Right lobe of liver (tissue), 6 donors: ENCODE measurements at regions not wholly inside any gene's neighbourhood (a gene's known extent, or its start where the extent isn't known, plus 50 kb on each side); places are given as distances from the start of the nearest gene placed in this dataset.

Experiments used
- ATAC-seq, 4 donors: fragments of 200-7000 bp; cut with Tn5 transposase; one replicate each; pipeline ENCODE4 v1.9.1; 2020; ENCODE audit warnings: mild to moderate bottlenecking in 4 of 4, moderate library complexity in 4 of 4
- DNase-seq, 3 donors: peaks; one replicate each; pipeline ENCODE4 v3.0.0-alpha.2; 2020
- H3K27ac ChIP-seq, 3 donors: fragments of 200-600 bp; one replicate each; pipeline ENCODE4 v1.8.0; 2022
- H3K27me3 ChIP-seq, 2 donors: fragments of 200-600 bp; one replicate each; pipeline ENCODE4 v1.8.0; 2022
- H3K36me3 ChIP-seq, 4 donors: fragments of 200-600 bp; sonication (generic) in 1 of 4; one replicate each; pipeline versions ENCODE4 v1.5.1 to v1.8.0; 2017 to 2022; ENCODE audit warnings: control low read depth in 1 of 4
- H3K4me1 ChIP-seq, 4 donors: fragments of 200-600 bp; sonication (generic) in 1 of 4; one replicate each; pipeline versions ENCODE4 v1.5.1 to v1.8.0; 2017 to 2022; ENCODE audit warnings: control low read depth in 1 of 4
- H3K4me3 ChIP-seq, 3 donors: fragments of 200-600 bp; one replicate each; pipeline ENCODE4 v1.8.0; 2022
- H3K9me3 ChIP-seq, 4 donors: fragments of 200-600 bp; sonication (generic) in 1 of 4; one replicate each; pipeline versions ENCODE4 v1.5.1 to v1.8.0; 2017 to 2022; ENCODE audit warnings: control low read depth in 1 of 4
- CTCF ChIP-seq, 4 donors: fragments of 200-600 bp in 3 of 4; fragments of 450-650 bp in 1 of 4; IDR thresholded peaks; one replicate each; pipeline versions ENCODE4 v1.5.1 to v1.8.0; 2016 to 2022; ENCODE audit warnings: antibody characterized with exemption in 4 of 4, mild to moderate bottlenecking in 2 of 4
- POLR2A ChIP-seq: fragments of 450-650 bp; IDR thresholded peaks from one replicate; pipeline ENCODE4 v1.6.1; 2017; ENCODE audit warnings: antibody characterized with exemption, mild to moderate bottlenecking
- WGBS: methylation state at CpG from one replicate; pipeline ENCODE4 v1.1.6; 2018; ENCODE audit warnings: low coverage, low lambda C conversion rate; ENCODE audit not compliant: insufficient coverage; ENCODE audit errors: missing lambda C conversion rate; 5-methylcytosine and 5-hydroxymethylcytosine counted together
- intact Hi-C, 2 donors: fragments of 100-400 bp; cut with DNase I; formaldehyde crosslinking; loops; one replicate each; pipeline versions ENCODE4 v1.11.2 to v1.14.1; 2022
- donor health status: DM: no; HTN: yes; CAD: no.
- donor health status: DM: no; HTN: no; CAD: no.
- donor health status: DM: no; HTN: no; CAD: no.
- donor health status: DM: no; HTN: yes; CAD: no.
- donor health status: DM: no; HTN: yes; CAD: no.

- intact Hi-C loops: no loop called here
- Histone ChIP-seq H3K9me3 (no peaks in the 10 kb centered on the region), H3K27me3 (no peaks in the 10 kb centered on the region), H3K27ac (no peak overlapping the region), H3K4me1 (no peaks in the 10 kb centered on the region), H3K4me3 (no peak overlapping the region), H3K36me3 (no peaks in the 10 kb centered on the region)
- DNase-seq (peak in 1 of 3 donors; percentile 71), ATAC-seq (peak; percentile 83 to 94 (median 90))
- TF ChIP-seq POLR2A (no peak), CTCF (IDR thresholded peaks at IDR 0.05) (peak; percentile 53 to 74 (median 72))
- WGBS: 29% methylated on average over 7 of the region's 7 CpGs
Observed at GRCh38 chr6:25017932-25018567, 82.3 kb upstream of the RIPOR2 start.

DNA sequence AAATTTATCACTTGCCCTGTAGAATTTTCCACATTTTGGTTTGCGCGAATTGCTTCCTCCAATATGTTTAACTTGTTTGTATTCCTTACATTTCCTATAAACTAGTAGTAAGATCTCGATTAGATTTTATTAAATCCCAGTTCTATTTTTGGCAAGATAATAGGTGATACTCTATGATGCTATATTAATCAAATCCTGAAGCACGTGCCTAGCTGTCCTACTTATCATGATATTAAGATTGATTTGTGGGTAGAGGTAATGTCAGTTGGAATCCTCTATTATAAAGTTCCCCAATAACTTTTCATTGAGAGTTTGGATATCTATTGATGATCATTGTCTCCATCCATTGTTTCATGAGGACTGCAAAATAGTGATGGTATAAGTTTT, 82.8 kb upstream of the RIPOR2 start:
- ATAC-seq (no peak), DNase-seq (no peak)
- Histone ChIP-seq H3K4me1 (no peaks in the 10 kb centered on the region), H3K36me3 (no peaks in the 10 kb centered on the region), H3K4me3 (no peak overlapping the region), H3K27me3 (no peaks in the 10 kb centered on the region), H3K27ac (no peak overlapping the region), H3K9me3 (no peaks in the 10 kb centered on the region)
- intact Hi-C loops: no loop called here
- no peak for TF ChIP-seq POLR2A
- TF ChIP-seq CTCF (IDR thresholded peaks at IDR 0.05): no peak
- 64% methylated on average over 4 of the region's 4 CpGs for WGBS

- no peak for TF ChIP-seq POLR2A
- TF ChIP-seq CTCF (IDR thresholded peaks at IDR 0.05): no peak
- Histone ChIP-seq H3K4me1 (no peaks in the 10 kb centered on the region), H3K36me3 (no peaks in the 10 kb centered on the region), H3K27me3 (no peaks in the 10 kb centered on the region), H3K4me3 (no peak overlapping the region), H3K9me3 (no peaks in the 10 kb centered on the region), H3K27ac (no peak overlapping the region)
- ATAC-seq (no peak), DNase-seq (no peak)
- intact Hi-C loops: no loop called here
- WGBS: 72% methylated on average over 3 of the region's 3 CpGs
Observed at GRCh38 chr6:25022140-25022553, 86.4 kb upstream of the RIPOR2 start.

DNA sequence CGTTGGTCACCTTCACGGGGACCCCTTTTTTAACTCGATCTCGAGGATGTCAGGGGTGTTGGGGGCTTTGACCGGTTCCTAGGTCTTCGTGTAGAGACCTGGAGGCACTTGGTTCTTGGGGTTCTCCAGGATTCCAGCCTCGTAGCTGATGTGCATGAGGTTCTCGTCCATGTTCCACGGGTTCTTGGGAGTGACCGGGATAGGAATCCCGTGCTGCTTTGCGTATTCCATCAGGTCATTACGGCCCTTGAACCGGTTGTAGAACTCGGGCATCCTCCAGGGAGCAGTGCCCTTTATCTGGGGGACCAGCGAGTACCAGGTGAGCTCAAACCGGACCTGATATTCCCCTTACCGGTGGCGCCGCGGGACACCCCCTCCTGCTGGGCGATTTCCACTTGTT, 88.0 kb upstream of the RIPOR2 start:
- no CpG with 5 or more reads among the region's 22 CpGs for WGBS
- H3K36me3 ChIP-seq: no peaks in the 10 kb centered on the region
- ATAC-seq (no peak), DNase-seq (no peak)
- intact Hi-C loops: no loop called here
- H3K27ac ChIP-seq: no peak overlapping the region
- no peaks in the 10 kb centered on the region for H3K4me1 ChIP-seq
- H3K27me3 ChIP-seq: no peaks in the 10 kb centered on the region
- no peak for TF ChIP-seq POLR2A
- TF ChIP-seq CTCF (IDR thresholded peaks at IDR 0.05): no peak
- no peak overlapping the region for H3K4me3 ChIP-seq
- no peaks in the 10 kb centered on the region for H3K9me3 ChIP-seq

GRCh38 chr6:25024821-25025220, 89.1 kb upstream of the RIPOR2 start:
- H3K27me3 ChIP-seq: no peaks in the 10 kb centered on the region
- H3K27ac ChIP-seq: no peak overlapping the region
- no peaks in the 10 kb centered on the region for H3K4me1 ChIP-seq
- no peaks in the 10 kb centered on the region for H3K9me3 ChIP-seq
- intact Hi-C loops: no loop called here
- DNase-seq (no peak), ATAC-seq (no peak)
- no peak for TF ChIP-seq POLR2A
- TF ChIP-seq CTCF (IDR thresholded peaks at IDR 0.05): no peak
- 95% methylated on average over 3 of the region's 3 CpGs for WGBS
- no peaks in the 10 kb centered on the region for H3K36me3 ChIP-seq
- H3K4me3 ChIP-seq: no peak overlapping the region
